GM21390 (cell line): ENCODE measurements at regions not wholly inside any gene's neighbourhood (a gene's known extent, or its start where the extent isn't known, plus 50 kb on each side); places are given as distances from the start of the nearest gene placed in this dataset.

Experiments used
- ATAC-seq: cut with Tn5 transposase; IDR thresholded peaks from one replicate; pipeline ENCODE4 v1.9.1; 2021; ENCODE audit not compliant: unreplicated experiment

DNA sequence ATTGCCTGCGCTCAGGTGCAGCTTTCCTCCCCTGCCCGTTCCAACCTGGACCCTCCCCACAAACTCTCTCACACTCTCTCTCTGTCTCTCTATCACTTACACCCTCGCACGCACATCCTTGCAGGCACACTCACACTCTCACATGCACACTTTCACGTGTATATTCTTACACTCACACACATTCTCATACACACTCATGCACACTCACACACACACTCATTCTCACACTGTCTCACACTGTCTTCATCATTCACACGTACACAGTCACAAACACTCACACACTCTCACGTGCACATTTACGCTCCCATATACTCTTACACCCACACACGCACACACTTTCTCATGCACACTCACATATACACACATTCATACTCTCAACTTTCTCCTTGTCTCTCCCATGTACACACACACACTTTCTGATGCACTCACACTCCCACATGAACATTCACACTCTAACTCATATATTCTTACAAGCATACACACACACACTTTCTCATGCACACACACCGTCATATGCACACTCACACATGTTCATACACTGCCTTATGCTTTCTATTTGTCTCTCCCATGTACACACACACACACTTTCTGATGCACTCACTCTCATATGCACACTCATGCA lies 229.3 kb downstream of the SNX18 start:
- no peak for ATAC-seq

DNA sequence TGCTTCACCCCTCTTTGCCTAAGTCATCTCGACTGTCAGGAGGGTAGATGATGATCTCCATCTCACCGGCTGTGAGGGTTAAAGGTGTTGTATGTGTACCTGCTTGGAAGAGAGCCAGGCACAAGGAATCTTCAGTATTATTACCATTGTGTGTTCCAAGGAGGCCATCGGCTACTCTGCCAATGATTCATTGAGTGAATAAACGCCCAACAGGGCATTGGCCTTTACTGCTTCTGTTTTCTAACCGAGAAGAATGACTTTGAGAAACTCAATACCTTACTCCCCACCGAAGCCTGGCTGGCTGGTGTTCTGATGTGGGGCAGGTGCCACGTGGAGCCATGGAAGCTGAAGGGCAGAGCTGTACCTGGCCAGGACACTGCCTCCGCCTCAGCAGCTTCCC lies 228.8 kb downstream of the SNX18 start:
- ATAC-seq, result no peak

DNA sequence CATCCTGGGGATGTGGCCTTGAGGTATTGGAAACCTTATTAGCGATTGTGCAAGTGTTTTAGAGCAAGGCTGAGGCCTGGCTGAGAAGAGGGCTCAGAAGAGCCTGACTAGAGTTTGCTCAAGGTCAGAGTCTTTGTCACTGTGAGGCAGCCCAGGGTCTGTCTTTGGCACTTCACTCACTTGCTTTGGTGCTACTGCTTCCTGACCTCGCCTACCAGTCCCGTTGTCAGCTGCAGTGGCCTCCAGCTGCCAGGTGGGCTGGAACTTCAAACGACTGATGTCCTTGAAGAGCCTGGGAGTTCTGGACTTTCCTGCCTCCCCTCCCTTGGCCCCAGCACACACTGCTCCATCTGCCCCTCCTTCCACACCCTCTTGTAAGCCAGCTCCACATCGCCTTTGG lies 228.0 kb downstream of the SNX18 start:
- ATAC-seq, result no peak

DNA sequence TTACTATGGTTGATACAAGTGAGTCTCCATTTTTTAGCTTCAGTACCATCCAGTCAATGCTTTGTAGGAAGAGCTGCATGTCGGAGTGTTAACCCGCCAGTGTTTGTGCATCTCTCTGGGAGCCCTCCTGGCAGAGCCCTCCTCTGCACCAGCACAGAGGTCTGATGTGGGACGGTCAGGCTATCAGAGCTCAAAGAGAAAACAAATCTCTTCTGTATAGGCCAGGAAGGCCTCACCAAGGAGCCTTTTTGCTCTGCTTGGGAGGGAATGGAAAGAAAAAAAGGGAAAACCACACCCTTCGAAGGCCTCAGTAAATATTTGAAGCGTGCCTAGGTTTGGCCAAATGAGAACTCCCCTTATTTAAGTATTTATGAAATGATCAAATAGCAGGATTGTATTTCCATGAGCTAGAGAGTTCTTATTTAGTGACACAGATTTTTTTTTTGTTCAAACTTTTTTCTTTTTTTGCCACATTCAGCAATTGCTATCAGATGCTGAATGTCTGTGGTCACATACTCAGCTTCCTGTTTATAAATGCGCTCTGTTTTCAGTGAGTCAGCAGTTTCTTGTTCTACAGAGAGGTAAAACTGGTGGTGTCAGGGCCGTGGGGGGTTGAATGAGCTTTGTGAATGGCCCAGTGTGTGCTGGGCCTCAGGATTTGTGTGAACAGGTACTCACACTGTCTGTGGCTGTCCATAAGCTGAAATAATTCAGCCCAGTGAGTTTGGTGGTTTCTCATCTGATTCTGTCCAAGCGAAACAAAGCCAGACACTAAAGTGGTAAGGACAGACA lies 226.6 kb downstream of the SNX18 start:
- ATAC-seq, result peak; percentile 75

DNA sequence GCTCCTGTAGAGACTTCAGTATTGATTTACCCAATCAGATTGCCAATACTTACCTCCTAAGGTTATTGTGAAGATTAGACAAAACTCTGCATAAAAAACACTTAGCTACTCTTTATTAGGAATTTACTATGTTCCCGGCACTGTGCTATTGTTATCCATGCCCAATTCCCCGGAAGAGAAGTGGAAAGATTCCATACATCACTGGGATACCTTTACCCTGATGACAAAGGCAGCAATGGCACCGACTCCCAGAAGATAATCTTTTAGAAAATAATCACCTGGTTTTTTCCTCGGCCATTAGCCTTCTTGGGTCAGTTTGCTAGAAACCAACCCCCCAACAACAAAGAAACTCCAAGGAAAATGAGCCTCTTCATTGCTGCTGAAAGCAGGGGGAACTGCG lies 226.0 kb downstream of the SNX18 start:
- no peak for ATAC-seq

DNA sequence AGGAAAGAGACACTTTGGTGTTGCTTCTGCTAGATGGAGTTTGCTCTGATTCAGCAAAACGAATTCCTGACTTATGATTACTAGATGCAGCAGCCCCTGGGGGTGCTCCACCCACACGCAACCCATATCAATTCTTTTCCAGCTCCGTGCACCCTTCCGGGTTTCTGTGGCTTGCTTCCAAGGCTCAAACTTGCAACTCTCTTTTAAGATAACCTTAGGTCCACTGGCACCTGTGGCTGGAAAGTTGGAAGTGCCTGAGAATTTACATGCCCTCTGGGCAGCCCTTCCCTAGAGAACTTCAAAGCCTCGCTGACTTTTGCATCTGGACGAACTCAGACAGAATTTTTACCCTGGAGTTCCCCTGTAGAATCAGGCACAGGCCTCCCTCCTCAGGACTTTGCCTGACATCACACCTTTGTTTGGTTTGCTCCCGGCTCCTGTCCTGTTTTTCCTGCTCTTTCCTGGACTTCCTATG lies 224.9 kb downstream of the SNX18 start:
- ATAC-seq, result no peak

DNA sequence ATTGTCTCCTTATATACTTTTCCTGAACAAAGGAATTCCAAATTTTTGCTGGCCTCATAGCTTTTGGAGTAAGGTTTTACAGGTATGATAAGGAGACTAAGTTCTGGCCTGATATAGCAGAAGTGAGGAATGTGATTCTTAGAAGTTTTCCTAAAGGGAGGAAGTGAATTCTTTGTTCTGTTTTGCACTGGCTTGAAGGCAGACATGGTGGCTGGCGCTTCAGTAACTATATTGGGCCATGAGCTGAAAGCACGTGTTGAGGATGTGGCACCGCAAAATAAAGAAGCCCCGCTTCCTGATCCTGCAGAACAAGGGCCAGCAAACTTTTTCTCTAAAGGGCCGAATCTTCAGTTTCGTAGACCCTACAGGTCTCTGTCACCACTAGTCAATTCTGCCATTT lies 224.2 kb downstream of the SNX18 start:
- ATAC-seq, result no peak

DNA sequence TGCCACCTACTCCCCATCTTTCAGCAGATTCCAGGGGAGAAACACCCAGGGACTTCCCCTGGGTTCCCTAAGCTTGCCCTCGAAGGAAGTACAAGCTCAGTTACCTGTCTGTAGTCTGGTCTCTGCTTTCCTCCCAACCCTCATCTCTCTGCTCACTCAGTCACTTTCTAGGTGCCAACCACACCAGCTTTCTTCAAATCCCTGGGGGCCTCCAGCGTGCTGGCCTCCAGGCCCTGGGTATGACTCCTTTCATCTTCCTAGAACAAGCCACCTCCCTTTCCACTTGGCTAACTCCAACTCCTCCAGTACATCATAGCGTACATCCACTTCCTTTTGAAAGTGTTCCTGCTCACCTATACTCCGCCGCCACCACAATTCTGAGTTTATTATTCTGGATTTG lies 222.6 kb downstream of the SNX18 start:
- no peak for ATAC-seq

DNA sequence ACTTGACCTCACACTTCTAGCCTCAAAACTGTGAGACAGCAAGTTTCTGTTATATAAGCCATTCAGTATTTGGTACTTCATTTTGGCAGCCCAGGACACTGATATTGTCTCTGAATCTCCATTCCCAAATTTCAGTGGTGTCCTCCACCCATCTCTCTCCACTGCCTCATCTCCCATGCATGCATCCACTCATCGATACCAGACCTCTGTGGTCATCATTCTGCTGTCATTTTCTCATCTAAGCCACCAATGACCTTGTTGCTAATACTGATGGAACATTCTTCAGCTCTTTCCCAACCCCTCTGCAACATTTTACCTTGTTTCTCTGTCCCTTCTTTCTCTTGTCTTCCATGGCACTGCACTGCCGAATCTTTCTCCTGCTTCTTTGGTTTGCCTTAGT lies 221.8 kb downstream of the SNX18 start:
- no peak for ATAC-seq

DNA sequence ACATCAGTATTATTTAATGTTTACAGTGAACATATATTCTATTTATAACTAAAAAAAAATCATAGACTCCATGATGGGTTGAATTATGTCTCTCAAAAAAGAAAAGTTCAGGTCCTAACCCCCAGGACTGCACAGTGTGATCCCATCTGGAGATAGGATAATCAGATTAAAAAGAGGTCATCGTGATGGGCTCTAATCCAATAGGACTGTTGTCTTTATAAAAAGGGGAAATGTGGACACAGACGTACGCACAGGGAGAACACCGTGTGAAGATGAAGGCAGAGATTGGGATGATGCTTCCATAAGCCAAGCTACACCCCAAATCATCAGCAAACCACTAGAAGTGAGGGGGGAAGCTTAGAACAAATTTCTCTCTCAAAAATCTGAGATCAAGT lies 221.4 kb downstream of the SNX18 start:
- ATAC-seq, result no peak

DNA sequence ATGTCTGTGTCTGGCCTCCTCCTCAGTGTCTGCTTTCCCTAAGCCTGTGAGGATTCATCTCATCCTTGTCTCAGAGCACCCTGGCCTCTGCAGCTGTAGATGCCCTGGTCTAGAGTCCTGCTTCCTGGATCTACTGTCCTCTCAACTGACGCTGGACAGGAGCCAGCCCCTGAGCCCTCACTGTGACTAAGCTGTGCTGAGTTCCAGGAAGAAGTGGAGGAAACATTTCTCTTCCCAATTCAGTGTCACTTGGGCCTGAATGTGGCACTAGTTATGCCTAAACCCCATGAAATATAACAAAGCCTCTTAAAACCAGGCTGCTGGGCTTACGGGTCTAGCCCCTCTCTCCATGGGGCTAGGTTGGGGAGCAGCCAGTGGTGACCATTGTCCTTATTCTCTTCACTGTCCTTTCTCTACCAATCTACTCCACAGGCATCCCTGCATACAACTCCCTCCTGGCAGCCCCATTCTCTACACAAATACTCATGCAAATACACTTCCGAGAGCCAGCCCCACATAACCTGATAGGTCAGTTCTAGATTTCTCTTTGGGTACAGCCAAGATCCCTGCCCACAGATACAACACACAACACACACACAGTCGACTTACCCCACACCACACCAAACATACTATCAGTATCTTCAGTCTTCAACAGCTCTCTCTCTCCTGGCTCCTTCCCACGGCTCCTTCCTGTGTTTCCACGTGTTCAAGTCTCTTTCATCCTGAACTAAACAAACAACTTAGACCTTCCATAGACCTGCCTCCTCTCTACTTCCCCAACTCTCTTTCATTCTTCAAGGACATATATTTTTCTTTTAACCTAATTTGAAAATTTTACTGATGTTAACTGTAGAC lies 220.8 kb downstream of the SNX18 start:
- no peak for ATAC-seq

DNA sequence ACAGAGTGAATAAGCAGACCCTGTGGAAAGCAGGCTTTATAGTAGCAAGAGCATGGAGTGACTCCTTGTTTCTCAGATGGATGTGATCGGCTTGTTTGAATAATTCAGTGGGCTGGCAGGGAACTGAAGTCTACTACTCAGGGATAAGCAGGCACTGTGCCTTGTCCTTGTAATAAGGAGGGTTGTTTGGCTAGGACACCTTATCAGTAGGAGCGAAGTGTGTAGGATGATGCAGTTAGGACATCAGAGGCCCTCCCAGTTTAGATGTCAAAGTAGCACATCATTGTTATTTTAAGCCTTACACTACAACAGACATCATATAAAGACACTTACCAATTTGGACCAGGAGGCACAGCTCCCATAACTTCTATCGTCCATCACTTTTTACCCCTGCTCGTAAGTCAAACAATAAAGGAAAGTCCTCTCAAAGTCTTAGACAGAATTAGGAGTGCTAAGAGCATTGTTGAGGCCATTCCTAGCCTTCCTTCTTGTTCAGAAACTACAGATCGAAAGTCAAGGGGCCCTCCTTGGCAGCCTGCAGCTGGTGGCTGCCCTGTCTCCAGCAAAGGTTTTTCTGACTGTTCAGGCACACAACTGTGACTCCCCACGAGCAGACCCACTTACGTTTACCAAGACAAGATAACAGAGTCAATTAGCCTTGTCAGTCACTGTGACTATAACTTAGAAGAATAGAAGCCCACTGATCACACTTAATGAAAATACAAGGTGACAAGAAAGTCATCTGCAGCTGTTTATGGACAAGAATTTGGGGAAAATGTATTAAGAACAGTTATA lies 218.6 kb downstream of the SNX18 start:
- no peak for ATAC-seq

DNA sequence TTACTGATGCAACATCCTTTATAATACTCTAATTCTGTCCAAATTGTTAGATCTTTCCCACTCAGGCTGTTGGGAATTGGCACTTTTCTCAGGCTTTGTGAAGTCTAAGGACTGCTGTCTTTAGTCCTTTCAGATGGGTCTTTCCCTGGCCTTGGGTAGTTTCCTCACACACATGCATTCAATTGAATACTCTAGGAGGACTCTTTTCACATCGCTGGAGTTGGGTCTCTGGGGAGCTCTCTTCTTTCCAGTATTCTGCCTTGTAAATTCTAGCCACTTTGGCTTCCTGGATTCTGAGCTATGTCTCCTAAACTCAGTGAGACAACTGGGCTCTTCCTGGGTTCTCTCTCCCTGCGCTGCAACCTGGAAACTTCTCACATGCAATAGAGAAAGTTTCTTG lies 215.5 kb downstream of the SNX18 start:
- no peak for ATAC-seq

DNA sequence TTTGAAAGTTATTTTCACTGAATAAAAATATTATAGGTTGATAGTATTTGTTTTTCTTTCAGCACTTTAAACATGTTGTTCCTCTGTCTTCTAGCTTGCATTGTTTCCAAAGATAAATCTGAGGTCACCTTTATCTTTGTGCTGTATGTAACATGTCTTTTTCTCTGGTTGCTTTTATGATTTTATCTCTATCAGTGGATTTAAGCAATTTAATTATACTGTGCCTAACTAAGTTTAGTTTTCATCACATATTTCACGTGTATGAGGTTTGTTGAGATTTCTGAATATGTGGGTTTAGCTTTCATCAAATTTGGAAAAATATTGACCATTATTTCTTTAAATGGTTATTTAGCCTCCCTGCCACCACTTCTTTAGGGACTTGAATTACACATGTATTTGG lies 214.5 kb downstream of the SNX18 start:
- ATAC-seq, result no peak

DNA sequence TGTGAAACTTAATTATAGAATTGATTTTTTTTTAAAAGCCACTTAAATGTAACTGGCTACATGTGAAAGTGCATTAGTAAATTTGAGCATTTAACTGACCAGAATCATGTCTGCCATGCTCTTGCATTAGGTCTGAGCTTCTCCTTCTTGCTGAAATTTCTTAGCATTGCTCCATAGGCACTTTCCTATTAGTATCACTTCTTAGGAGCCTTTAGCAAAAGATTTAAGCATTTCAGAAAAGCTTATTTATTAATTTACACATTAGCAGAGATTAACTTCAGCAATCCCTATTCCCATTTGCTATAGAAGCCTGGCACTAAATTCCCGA lies 211.0 kb downstream of the SNX18 start:
- no peak for ATAC-seq

DNA sequence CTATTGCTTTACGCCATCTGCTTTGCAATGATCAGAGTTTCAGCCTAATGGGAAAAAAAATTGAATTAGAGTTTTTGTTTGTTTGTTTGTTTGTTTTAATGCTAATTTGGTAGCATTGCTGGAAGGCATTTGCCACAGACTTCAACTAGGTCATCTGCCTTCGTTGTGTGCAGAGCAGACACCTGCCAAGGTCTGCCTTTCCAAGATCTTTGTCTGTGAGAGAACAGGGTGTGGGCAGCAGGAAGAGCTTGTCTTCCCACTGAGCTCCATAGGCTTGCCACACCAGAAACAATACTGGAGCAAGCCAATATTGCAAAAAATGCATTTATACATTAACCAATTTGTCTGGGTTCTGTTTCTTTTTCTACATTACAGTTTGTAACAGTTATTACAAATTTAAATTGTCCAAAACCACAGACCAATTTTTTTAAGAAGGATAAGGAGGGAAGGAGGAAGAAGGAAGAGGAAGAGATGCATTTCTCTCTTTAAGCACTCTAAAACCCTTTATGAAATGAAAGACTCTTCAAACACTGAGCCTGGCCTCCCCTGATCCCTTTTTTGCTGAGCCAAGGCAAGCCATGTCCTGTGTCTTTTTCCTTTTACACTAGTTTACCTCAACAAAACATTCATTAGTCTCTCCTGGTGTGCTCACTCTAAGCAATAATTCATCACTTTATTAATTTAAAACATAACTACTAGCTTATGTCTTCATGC lies 210.5 kb downstream of the SNX18 start:
- ATAC-seq, result no peak

DNA sequence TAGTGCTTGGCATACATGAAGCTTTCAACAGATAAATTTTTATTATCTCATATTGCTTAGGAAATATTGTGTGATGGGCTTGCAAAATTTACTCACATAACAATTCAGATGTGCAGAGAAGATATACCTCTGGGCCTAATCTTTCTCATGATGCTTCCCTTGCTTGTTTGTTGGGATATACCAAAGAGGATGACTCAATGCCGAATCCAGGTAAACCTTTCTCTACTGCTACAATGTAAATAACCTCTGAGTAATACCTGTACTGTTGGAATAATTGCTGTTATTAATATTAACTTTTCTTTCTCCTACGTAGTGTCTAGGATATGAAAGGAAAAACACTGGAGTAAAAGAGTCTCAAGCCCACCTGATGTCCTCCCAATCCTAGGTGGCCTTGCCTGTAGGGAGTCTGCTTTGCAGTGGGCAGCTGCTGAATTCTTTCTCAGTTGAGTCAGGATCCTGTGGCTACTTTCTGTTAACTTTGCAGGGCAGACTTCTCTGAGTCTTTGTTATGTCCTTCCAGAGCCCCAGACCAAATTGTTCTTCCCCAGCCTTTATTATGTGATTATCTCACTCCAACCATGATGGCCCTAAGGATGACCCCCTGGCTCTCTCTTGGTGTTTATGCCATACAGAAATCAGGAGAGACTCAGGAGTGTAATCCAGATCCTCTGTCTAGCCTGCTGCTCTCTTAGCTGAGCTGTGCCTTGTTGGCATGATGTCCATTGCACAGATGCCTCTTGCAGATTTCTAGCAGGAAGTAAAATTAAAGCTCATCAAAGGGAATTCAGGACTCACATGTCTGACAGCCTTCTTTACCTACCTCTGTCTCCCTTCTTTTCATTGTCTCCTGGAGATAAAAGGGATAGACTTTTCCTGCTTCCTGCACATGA lies 208.1 kb downstream of the SNX18 start:
- no peak for ATAC-seq

DNA sequence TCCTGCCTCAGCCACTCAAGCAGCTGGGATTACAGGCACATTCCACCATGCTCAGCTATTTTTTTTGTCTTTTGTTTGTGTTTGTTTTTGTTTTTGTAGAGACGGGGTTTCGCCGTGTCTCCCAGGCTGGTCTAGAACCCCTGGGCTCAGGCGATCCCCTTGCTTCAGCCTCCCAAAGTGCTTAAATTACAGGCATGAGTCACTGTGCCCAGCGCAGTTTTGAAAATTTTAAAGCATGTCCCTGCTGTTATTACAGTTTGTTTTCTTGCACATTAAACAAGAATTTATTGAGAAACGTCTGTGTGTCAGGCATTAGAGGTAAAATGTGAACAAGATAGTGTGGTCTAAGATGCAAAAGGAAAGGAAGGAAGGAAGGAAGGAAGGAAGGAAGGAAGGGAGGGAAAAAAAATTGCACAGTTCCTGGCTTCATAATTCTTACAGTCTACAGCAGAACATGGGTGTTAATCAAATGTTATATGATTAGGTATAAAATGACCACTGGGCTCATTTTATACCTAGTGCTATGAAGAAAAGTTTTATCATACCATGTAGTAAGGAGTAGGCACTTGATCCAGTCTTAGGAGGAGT lies 205.4 kb downstream of the SNX18 start:
- no peak for ATAC-seq

DNA sequence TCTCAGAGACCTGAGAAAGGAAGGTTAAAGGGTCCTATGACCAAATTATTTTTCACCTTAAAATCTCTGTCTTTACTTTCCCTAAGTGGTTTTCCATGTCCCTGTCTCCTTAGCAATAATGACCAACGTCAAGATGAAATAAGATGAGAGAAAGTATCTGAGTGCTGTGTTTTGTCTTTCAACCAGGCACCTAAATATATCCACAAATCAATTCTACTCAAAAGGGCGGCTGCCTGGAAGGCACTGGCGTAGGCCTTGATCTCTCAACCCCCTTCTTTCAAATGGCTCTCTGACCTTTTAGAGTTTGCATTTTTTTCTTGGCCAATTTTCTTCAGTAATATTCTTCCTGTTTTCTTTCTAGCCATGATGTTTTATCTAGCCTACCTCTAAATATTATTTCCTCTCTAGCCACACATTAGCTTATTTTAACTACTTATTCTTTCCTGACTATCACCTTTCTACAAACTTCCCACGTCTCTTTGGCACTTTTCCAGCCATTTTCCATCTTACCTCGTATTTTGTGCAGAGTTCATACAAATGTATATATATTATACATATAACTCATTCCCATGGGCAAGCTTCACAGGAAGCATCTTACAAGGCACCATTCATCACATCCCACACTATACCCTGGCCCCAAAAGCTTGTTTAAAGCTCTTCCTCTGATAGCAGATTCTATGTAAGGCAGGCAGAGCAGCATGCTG lies 204.5 kb downstream of the SNX18 start:
- no peak for ATAC-seq
